HG02970 (cell line): ENCODE measurements at regions not wholly inside any gene's neighbourhood (a gene's known extent, or its start where the extent isn't known, plus 50 kb on each side); places are given as distances from the start of the nearest gene placed in this dataset.

ENCODE experiments used
- ATAC-seq: cut with Tn5 transposase; IDR thresholded peaks from one replicate; pipeline ENCODE4 v1.9.1; 2021; ENCODE audit warnings: mild to moderate bottlenecking, moderate library complexity, moderate number of reproducible peaks; ENCODE audit not compliant: unreplicated experiment, low FRiP score

DNA sequence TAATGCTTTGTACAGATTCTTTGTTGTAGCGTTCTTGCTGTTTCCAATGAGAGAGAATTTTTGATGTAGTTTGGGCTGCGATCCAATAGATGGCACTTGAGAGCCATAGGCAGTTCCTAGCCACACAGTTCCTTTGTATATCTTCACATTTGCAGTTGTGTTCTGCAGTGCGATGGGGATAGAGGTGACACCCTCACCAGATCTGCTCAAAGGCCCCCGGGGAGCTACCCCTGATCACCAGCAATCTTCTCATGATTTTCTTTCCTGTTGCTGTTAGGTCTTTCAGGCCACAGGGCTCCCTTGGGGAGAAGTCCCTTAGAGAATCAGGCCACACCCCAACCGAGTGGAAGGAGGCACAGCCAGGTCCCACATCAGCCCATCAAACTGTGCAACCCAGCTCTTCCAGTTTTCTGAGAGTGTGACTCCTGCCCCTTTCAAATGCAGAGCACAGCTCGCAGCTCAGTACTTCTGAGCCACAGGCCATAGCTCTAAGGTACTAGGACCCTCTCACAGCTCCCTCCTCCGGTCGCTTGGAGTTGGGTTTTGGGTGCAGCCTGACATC lies 353.7 kb downstream of the SLCO4C1 start:
- ATAC-seq = peak; percentile 73

- ATAC-seq = no peak
Observed at GRCh38 chr5:101937041-101937440, 359.0 kb downstream of the SLCO4C1 start.

GRCh38 chr5:101935086-101935485 lies 361.0 kb downstream of the SLCO4C1 start:
- no peak for ATAC-seq

GRCh38 chr5:101932599-101932998 lies 363.5 kb downstream of the SLCO4C1 start:
- ATAC-seq = no peak

DNA sequence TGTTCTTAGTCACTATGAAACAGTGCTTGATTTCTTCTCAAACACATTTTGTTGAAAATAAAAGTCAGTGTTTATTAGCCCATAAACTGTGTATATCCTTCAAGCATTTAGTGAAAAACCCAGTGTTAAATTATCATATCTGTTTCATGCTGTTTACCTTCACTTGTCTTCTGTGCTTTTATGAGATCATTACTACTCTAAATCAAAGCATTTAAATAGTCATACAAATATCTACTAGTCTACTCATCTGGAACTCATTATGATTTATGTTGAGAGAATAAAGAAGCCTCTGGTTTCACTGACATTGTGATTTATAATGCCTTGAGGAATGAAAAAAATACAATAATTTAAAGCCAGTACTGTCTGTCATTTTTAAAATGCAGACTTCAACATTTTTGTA lies 366.5 kb downstream of the SLCO4C1 start:
- no peak for ATAC-seq

GRCh38 chr5:101917166-101917565 lies 378.9 kb downstream of the SLCO4C1 start:
- no peak for ATAC-seq

- ATAC-seq = no peak
Observed at GRCh38 chr5:101915554-101915953, 380.5 kb downstream of the SLCO4C1 start.

DNA sequence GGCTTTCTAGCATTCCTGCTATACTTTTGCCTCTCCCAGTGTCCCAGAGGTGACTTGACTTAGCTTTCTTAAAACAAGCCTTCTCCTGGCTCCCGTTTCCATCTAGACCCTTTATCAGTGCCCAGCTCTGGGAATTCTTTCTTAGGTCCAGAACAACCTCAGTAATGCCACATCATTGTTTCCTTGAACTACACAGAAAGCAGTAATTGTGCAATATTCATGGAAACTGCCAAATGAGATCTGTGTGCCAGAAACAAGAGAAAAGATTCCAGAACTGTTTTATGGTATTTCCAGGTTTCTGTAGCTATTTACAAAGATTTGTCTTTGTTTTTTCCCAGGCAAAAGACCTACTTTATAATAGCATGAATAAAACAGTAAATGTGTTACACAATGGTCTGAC lies 391.3 kb downstream of the SLCO4C1 start:
- no peak for ATAC-seq

- ATAC-seq = no peak
Observed at GRCh38 chr5:101897914-101898313, 398.2 kb downstream of the SLCO4C1 start.

DNA sequence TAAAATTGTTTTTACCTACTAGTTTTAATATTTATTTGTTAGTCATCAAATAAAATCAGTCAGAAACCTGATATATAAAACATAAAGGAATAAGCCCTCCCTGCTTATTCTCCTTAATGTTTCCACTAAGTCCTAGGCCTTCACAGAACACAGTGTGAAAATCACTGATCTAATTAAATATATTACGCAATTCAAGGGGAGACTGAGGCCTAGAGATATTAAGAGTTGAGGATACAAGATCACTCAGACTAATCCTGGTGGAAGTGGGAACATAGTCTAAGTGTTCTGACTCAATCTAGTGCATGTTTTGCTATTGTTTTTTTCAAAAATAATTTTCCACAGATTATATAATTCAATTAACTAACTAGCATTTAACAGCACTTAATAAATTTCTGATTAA lies 401.1 kb downstream of the SLCO4C1 start:
- ATAC-seq = no peak

GRCh38 chr5:101878190-101878589 lies 417.9 kb downstream of the SLCO4C1 start:
- no peak for ATAC-seq

GRCh38 chr5:101877451-101877850 lies 418.6 kb downstream of the SLCO4C1 start:
- ATAC-seq = no peak

DNA sequence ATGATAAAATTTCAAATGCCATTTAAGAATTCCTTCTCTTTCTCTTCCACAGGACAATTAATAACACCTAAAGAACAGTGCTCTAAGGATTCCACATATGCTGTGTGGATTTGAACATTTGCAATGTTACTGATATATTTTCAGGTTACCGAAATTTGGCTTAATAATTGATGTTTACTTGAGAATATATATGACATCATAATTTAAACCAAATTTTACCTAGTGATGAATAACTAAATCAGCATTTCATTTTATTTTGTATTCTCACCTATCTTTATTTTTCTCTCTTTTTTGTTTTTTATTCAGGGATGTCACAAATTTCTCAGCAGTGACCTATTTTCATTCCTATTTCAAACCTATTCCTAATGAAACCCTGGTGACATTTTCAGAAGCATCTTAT lies 429.6 kb downstream of the SLCO4C1 start:
- no peak for ATAC-seq

DNA sequence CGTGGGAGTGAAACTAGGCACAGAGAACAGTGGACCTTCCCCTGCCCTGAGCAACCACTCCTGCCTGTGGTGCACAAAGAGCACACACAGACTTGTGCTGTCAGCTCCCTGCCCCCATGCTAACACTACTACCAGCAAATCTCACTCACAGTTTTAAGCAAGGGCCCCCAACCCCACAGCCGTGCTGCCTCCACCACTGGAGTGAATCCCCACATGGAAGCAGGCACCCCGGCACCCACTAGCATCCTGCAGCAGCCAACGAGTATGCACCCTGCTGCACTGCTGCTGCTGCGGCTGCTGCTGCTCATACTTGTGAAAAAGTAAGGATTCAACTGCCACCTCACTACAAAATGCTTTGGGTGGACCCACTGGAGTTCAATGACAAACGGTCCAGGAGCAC lies 435.5 kb downstream of the SLCO4C1 start:
- no peak for ATAC-seq

- no peak for ATAC-seq
Observed at GRCh38 chr5:101860145-101860544, 435.9 kb downstream of the SLCO4C1 start.

DNA sequence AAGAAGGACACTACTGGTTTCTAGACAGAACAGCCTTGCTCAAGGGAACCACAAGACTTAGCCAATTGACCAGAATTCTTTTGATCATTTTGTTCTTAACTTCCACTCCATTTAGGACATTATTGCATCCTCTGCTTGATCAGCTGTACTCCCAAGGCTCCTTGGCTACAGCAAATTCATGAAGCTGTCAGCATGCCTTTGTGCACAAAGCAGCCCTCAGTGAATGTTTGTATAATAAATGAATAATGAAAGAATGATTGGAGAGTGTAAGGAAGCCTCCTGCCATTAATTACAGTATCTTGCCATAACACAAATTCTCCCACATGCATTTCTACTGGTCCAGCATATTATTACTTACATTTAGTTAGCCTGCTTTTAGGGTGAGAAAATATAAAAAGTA lies 449.6 kb downstream of the SLCO4C1 start:
- ATAC-seq = no peak

GRCh38 chr5:101843055-101843454 lies 453.0 kb downstream of the SLCO4C1 start:
- no peak for ATAC-seq

GRCh38 chr5:101838435-101838834 lies 457.6 kb downstream of the SLCO4C1 start:
- ATAC-seq = no peak

DNA sequence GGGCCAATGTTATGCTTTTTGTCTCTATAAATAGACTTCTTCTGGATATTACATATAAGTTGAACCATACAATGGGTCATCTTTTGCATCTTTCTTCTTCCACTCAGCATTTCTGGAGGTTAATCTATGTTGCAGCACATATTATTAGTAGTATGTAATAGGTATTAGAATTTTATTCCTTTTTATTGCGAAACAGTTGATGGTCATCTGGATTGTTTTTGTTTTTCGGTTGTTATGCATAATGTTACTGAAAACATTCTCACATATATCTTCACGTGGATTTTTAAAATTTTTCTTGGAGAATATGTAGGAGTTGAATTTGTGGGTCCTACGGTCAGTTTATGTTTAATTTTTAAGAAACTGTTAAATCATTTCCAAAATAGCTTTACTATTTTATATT lies 466.8 kb downstream of the SLCO4C1 start:
- ATAC-seq = no peak

- no peak for ATAC-seq
Observed at GRCh38 chr5:101811466-101811865, 484.6 kb downstream of the SLCO4C1 start.

DNA sequence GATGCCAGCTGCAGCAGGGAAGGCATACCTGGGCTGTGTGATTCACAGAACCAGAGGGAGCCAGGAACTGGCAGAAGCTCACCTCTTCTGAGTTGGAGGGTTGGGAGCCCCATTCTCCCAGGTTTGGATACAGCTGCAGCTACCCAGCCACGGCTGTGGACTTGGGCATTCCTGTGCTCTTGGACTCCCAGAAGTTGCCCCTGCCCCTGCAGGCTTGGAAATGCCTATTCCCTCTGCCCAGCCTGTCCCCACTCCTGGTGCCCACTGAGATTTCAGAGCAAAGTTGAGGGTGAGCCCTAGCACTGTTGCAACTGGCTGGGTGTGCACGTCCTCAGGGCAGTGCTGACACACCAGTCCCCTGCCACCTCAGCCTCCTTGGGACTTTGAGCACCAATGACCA lies 489.7 kb downstream of the SLCO4C1 start:
- no peak for ATAC-seq

GRCh38 chr5:101796427-101796826 lies 499.7 kb downstream of the SLCO4C1 start:
- no peak for ATAC-seq

GRCh38 chr5:101788797-101789196 lies 507.3 kb downstream of the SLCO4C1 start:
- no peak for ATAC-seq
